DND-41 (cell line): ENCODE measurements at regions not wholly inside any gene's neighbourhood (a gene's known extent, or its start where the extent isn't known, plus 50 kb on each side); places are given as distances from the start of the nearest gene placed in this dataset.

Experiments
- ATAC-seq: fragments of 200-7000 bp; cut with Tn5 transposase; 3 replicates; pipeline ENCODE4 v1.9.1; 2021; ENCODE audit warnings: low read depth; ENCODE audit not compliant: insufficient read depth
- DNase-seq: peaks from one replicate; pipeline ENCODE4 v3.0.0-alpha.2; 2020
- H2AFZ ChIP-seq: 2 replicates; pipeline ENCODE4 v1.6.0; 2012; ENCODE audit warnings: low read depth, low read length
- H3K27ac ChIP-seq: 2 replicates; pipeline ENCODE4 v1.5.1; 2012; ENCODE audit warnings: low read length, inconsistent platforms
- H3K27me3 ChIP-seq: fragments of 200-600 bp; sonication (generic); 2 replicates; pipeline ENCODE4 v1.6.0; 2012; ENCODE audit warnings: low read length, mild to moderate bottlenecking, inconsistent platforms; ENCODE audit not compliant: insufficient read depth, poor library complexity
- H3K36me3 ChIP-seq: 2 replicates; pipeline ENCODE4 v1.5.1; 2012; ENCODE audit warnings: low read length, inconsistent platforms; ENCODE audit not compliant: insufficient read depth
- H3K4me1 ChIP-seq: 2 replicates; pipeline ENCODE4 v1.5.1; 2012; ENCODE audit warnings: mild to moderate bottlenecking, low read length; ENCODE audit not compliant: insufficient read depth
- H3K4me2 ChIP-seq: 2 replicates; pipeline ENCODE4 v1.6.0; 2012; ENCODE audit warnings: mild to moderate bottlenecking, moderate library complexity, low read length, inconsistent platforms; ENCODE audit not compliant: insufficient read depth
- H3K4me3 ChIP-seq, 2 experiments: fragments of 200-600 bp in 1 of 2; shearing (Covaris generic) in 1 of 2; 2 replicates each; pipeline ENCODE4 v1.5.1; 2012 to 2016; ENCODE audit warnings: inconsistent platforms in 2 of 2, low read length in 2 of 2, mild to moderate bottlenecking in 2 of 2, low read depth in 1 of 2, moderate library complexity in 1 of 2
- H3K79me2 ChIP-seq: 2 replicates; pipeline ENCODE4 v1.6.0; 2012; ENCODE audit warnings: low read length, inconsistent platforms; ENCODE audit not compliant: insufficient read depth
- H3K9ac ChIP-seq: 2 replicates; pipeline ENCODE4 v1.6.0; 2012; ENCODE audit warnings: low read depth, mild to moderate bottlenecking, inconsistent platforms, low read length, moderate library complexity
- H3K9me3 ChIP-seq: 2 replicates; pipeline ENCODE4 v1.5.1; 2012; ENCODE audit warnings: low read length, moderate library complexity, mild to moderate bottlenecking, inconsistent platforms; ENCODE audit not compliant: insufficient read depth, severe bottlenecking
- H4K20me1 ChIP-seq: 2 replicates; pipeline ENCODE4 v1.6.0; 2012; ENCODE audit warnings: low read length; ENCODE audit not compliant: insufficient read depth
- EZH2 ChIP-seq: IDR thresholded peaks from 3 replicates; pipeline ENCODE4 v1.6.1; 2012; ENCODE audit warnings: borderline replicate concordance, low read depth, mild to moderate bottlenecking, moderate library complexity, low read length, inconsistent platforms; ENCODE audit not compliant: severe bottlenecking
- TF ChIP-seq, protein P1 (sequence below): IDR thresholded peaks from 2 replicates; pipeline ENCODE4 v1.5.1; 2012; ENCODE audit warnings: borderline replicate concordance, low read length, moderate library complexity, mild to moderate bottlenecking; ENCODE audit not compliant: poor library complexity, severe bottlenecking; ENCODE audit errors: extremely low read depth

DNA sequence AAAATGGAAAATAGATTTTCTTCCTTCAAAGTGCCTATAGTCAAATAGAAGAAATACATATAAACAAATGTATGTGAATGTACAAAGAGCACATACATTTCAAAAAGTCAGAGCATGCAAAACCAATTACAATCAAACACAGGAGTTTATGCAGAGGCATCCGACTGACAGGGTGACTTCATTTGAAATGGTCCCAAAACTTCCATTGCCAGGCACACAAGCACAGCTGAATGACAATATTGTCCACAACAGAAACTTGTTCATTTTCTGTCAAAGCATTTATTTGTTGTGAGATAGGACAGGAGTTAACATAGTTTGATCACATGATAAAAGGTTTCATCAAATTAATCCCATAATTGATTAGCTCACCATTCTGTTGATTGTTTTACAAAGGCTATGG lies 96.4 kb upstream of the TTC29 start:
- no peaks in the 10 kb centered on the region for H3K36me3 ChIP-seq
- H3K79me2 ChIP-seq, result no peaks in the 10 kb centered on the region
- H3K27me3 ChIP-seq, result peaks cover 3% of the 10 kb centered on the region
- H3K27ac ChIP-seq, result no peak overlapping the region
- no peak overlapping the region for H3K4me2 ChIP-seq
- TF ChIP-seq EZH2, result no peak
- TF ChIP-seq, protein P1, sequence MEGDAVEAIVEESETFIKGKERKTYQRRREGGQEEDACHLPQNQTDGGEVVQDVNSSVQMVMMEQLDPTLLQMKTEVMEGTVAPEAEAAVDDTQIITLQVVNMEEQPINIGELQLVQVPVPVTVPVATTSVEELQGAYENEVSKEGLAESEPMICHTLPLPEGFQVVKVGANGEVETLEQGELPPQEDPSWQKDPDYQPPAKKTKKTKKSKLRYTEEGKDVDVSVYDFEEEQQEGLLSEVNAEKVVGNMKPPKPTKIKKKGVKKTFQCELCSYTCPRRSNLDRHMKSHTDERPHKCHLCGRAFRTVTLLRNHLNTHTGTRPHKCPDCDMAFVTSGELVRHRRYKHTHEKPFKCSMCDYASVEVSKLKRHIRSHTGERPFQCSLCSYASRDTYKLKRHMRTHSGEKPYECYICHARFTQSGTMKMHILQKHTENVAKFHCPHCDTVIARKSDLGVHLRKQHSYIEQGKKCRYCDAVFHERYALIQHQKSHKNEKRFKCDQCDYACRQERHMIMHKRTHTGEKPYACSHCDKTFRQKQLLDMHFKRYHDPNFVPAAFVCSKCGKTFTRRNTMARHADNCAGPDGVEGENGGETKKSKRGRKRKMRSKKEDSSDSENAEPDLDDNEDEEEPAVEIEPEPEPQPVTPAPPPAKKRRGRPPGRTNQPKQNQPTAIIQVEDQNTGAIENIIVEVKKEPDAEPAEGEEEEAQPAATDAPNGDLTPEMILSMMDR, result no peak
- no peak overlapping the region for H2AFZ ChIP-seq
- no peak overlapping the region for H3K4me3 ChIP-seq
- H4K20me1 ChIP-seq, result no peaks in the 10 kb centered on the region
- H3K9ac ChIP-seq, result no peak overlapping the region
- no peaks in the 10 kb centered on the region for H3K4me1 ChIP-seq
- DNase-seq (no peak), ATAC-seq (no peak)
- H3K9me3 ChIP-seq, result peaks cover 3% of the 10 kb centered on the region

- Histone ChIP-seq H3K79me2 (no peaks in the 10 kb centered on the region), H4K20me1 (no peaks in the 10 kb centered on the region), H3K4me1 (no peaks in the 10 kb centered on the region), H3K9me3 (no peaks in the 10 kb centered on the region), H3K4me3 (no peak overlapping the region), H3K27me3 (no peaks in the 10 kb centered on the region), H3K36me3 (no peaks in the 10 kb centered on the region), H2AFZ (no peak overlapping the region), H3K9ac (no peak overlapping the region), H3K4me2 (no peak overlapping the region), H3K27ac (no peak overlapping the region)
- no peak for ATAC-seq
- TF ChIP-seq, protein P1, result no peak
- no peak for TF ChIP-seq EZH2
- DNase-seq, result no peak
Measured at GRCh38 chr4:147044241-147044640, 98.6 kb upstream of the TTC29 start.

DNA sequence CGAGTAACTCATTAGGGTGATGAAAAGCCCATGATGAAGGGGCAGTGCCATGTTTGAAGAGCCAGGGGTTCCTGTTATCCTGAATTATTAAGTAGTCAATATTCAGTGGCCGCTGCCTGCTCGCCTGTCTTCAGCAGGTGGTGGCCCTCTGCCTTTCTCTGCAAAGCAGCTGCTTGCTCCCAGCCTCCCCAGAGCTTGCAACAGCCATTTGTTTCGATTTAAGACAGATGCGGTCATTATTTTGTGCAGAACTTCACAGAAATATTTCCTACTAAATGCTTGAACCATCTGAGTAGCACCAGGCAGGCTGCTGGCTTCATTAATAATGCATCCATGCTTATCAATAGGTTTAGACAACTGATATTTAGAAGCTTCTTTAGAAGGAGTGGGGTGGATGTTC lies 104.3 kb upstream of the TTC29 start:
- no peak overlapping the region for H3K4me2 ChIP-seq
- H3K27me3 ChIP-seq, result peaks cover 3% of the 10 kb centered on the region

More for the DNA sequence above, 104.3 kb upstream of the TTC29 start:
- H3K4me1 ChIP-seq, result no peaks in the 10 kb centered on the region
- H3K36me3 ChIP-seq, result no peaks in the 10 kb centered on the region
- no peak for ATAC-seq
- no peak overlapping the region for H3K9ac ChIP-seq
- no peak overlapping the region for H3K4me3 ChIP-seq
- no peaks in the 10 kb centered on the region for H3K79me2 ChIP-seq
- no peak for DNase-seq
- no peak overlapping the region for H3K27ac ChIP-seq
- no peaks in the 10 kb centered on the region for H3K9me3 ChIP-seq
- TF ChIP-seq, protein P1, result no peak
- no peak for TF ChIP-seq EZH2
- H2AFZ ChIP-seq, result no peak overlapping the region
- no peaks in the 10 kb centered on the region for H4K20me1 ChIP-seq
